ENCODE measurements at regions not wholly inside any gene's neighbourhood (a gene's known extent, or its start where the extent isn't known, plus 50 kb on each side); places are given as distances from the start of the nearest gene placed in this dataset.

DNA sequence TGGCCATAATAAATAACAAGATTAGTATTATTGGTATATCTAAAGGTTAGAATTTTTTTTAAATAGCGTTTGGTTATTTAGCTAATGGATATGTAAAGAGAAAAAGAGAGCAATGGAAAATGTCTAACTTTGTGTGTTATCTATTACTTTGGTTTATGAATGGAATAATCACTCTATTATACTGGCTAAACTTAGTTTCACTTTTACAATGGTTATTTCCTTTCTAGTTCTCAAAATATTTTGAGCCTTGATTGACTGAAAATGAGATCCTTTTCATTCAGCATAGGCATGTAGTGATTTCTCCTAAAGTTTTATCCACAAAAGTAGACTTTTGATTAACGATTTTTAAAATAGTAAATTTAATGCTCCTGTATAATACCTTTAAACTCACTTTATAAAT is 51.6 kb upstream of the MLIP start:
- no peaks in the 10 kb centered on the region for H3K27me3 ChIP-seq (replicated peaks; ENCODE audit: control insufficient read depth, insufficient read depth, low read length)
- no peaks in the 10 kb centered on the region for H3K4me1 ChIP-seq
- TF ChIP-seq, protein P1, sequence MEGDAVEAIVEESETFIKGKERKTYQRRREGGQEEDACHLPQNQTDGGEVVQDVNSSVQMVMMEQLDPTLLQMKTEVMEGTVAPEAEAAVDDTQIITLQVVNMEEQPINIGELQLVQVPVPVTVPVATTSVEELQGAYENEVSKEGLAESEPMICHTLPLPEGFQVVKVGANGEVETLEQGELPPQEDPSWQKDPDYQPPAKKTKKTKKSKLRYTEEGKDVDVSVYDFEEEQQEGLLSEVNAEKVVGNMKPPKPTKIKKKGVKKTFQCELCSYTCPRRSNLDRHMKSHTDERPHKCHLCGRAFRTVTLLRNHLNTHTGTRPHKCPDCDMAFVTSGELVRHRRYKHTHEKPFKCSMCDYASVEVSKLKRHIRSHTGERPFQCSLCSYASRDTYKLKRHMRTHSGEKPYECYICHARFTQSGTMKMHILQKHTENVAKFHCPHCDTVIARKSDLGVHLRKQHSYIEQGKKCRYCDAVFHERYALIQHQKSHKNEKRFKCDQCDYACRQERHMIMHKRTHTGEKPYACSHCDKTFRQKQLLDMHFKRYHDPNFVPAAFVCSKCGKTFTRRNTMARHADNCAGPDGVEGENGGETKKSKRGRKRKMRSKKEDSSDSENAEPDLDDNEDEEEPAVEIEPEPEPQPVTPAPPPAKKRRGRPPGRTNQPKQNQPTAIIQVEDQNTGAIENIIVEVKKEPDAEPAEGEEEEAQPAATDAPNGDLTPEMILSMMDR (IDR thresholded peaks at IDR 0.05; ENCODE audit: insufficient read depth in 1 of 2, low read depth in 1 of 2, low read length in 1 of 2, severe bottlenecking in 1 of 2, unreplicated experiment in 1 of 2): no peak
- H3K36me3 ChIP-seq (ENCODE audit: control insufficient read depth, insufficient read depth, low read length): no peaks in the 10 kb centered on the region
- no peak overlapping the region for H3K4me3 ChIP-seq (ENCODE audit: low read depth, low read length)
- Mint-ChIP-seq H3K4me1 (ENCODE audit: low read depth, unreplicated experiment) (no peaks in the 10 kb centered on the region), H3K9me3 (ENCODE audit: unreplicated experiment) (no peaks in the 10 kb centered on the region), H3K4me3 (ENCODE audit: unreplicated experiment) (no peak overlapping the region), H3K36me3 (ENCODE audit: insufficient read depth, unreplicated experiment) (no peaks in the 10 kb centered on the region), H3K27ac (ENCODE audit: unreplicated experiment) (no peak overlapping the region), H3K27me3 (ENCODE audit: insufficient read depth, unreplicated experiment) (peaks cover 9% of the 10 kb centered on the region)
- BruUV-seq (replicated peaks): no TSS peak
- intact Hi-C loops (cut with micrococcal nuclease; ENCODE audit: unreplicated experiment): no loop called here
- ChIA-PET POLR2A (no interaction called here), CTCF (no interaction called here)
- no peaks in the 10 kb centered on the region for H3K9me3 ChIP-seq
- DNase-seq: no peak

DNA sequence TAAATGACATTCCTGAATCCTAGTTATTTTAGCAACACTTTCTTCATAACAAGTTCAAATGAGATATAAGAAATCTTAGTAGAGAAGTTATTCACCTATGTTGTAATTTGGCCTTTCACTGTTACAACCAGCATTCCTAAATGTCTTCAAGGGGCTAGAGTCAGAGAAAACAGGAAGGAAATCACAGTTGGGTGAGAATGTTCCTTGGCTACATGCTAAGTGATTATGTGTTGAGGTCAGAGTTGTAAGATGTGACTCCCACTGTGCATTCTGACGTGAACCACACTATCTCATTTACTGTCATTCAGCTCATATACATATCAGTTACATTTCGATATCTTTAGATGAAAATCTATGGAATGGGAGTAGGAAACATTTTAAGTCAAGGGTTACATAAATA is 51.0 kb upstream of the MLIP start:
- H3K4me1 Mint-ChIP-seq (ENCODE audit: low read depth, unreplicated experiment): no peaks in the 10 kb centered on the region
- intact Hi-C loops (cut with micrococcal nuclease; ENCODE audit: unreplicated experiment): no loop called here
- H3K4me3 Mint-ChIP-seq (ENCODE audit: unreplicated experiment): no peak overlapping the region
- H3K27ac Mint-ChIP-seq (ENCODE audit: unreplicated experiment): no peak overlapping the region
- CTCF ChIA-PET: no interaction called here
- TF ChIP-seq, protein P1 (IDR thresholded peaks at IDR 0.05; ENCODE audit: insufficient read depth in 1 of 2, low read depth in 1 of 2, low read length in 1 of 2, severe bottlenecking in 1 of 2, unreplicated experiment in 1 of 2): no peak
- Histone ChIP-seq H3K4me3 (ENCODE audit: low read depth, low read length) (no peak overlapping the region), H3K4me1 (no peaks in the 10 kb centered on the region), H3K9me3 (no peaks in the 10 kb centered on the region), H3K36me3 (ENCODE audit: control insufficient read depth, insufficient read depth, low read length) (no peaks in the 10 kb centered on the region), H3K27me3 (replicated peaks; ENCODE audit: control insufficient read depth, insufficient read depth, low read length) (no peaks in the 10 kb centered on the region)
- H3K9me3 Mint-ChIP-seq (ENCODE audit: unreplicated experiment): no peaks in the 10 kb centered on the region
- peaks cover 9% of the 10 kb centered on the region for H3K27me3 Mint-ChIP-seq (ENCODE audit: insufficient read depth, unreplicated experiment)
- no peak for DNase-seq
- no peaks in the 10 kb centered on the region for H3K36me3 Mint-ChIP-seq (ENCODE audit: insufficient read depth, unreplicated experiment)
- POLR2A ChIA-PET: no interaction called here
- no TSS peak for BruUV-seq (replicated peaks)
